ENCODE measurements at regions not wholly inside any gene's neighbourhood (a gene's known extent, or its start where the extent isn't known, plus 50 kb on each side); places are given as distances from the start of the nearest gene placed in this dataset.
"Not testable (repeated sequence)": the region's sequence is repeated elsewhere in the genome, so short reads cannot be mapped to it uniquely, and the experiment has no call there.

DNA sequence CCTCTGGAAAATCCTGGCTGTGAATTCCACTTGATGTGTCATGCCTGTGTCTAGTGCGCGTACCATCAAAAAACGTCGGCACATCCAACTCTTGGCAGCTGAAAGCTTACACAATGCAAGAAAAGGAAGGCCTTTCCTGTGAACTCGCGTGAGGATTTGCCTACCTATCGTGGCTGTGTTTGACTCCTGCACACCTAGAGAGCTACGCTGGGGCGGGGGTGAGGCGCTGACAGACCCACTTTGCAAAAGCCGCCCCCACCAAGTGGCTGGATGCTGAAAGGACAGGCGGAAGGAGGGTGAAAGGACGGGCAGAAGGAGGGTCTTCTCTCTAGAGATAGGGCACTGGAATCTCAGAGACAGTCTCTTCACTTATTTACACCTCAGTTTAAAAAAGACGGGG, 270.1 kb downstream of the EIPR1 start:
- TF ChIP-seq, protein P1, sequence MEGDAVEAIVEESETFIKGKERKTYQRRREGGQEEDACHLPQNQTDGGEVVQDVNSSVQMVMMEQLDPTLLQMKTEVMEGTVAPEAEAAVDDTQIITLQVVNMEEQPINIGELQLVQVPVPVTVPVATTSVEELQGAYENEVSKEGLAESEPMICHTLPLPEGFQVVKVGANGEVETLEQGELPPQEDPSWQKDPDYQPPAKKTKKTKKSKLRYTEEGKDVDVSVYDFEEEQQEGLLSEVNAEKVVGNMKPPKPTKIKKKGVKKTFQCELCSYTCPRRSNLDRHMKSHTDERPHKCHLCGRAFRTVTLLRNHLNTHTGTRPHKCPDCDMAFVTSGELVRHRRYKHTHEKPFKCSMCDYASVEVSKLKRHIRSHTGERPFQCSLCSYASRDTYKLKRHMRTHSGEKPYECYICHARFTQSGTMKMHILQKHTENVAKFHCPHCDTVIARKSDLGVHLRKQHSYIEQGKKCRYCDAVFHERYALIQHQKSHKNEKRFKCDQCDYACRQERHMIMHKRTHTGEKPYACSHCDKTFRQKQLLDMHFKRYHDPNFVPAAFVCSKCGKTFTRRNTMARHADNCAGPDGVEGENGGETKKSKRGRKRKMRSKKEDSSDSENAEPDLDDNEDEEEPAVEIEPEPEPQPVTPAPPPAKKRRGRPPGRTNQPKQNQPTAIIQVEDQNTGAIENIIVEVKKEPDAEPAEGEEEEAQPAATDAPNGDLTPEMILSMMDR (IDR thresholded peaks at IDR 0.05): no peak

DNA sequence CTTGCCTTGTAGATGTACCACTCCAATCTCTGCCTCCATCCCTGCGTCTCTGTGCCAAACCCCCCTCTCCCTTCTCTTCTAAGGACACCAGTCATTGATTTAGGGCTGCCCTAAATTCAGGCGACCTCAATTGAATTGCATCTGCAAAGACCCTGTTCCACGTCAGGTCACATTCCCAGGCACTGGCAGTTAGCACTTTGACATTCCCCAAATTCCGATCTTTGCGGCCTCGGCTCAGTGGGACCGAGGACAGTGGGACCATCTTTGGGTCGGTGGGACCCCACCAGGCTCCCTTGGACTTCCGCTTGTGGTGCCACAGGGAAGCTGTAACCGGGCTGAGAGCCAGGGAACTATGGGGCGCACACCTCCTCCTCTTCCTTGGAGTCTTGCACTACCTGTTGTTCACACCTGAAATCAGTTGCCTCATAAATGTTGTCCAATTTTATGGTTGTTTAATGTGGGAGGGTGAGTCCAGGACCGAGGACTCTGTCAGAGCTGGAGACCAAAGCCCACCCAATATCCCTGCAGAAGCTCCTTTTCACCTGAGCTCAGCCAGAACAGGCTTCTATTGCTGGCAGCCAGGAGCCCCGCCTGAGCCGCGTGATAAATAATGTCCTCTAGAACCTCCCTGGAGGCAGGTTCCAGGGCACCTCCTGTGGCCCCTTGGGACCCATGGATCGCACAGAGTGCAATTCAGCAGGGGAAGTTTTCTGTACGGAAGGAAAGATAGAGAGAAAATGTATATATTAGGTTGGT, 271.6 kb downstream of the EIPR1 start:
- no peak for ATAC-seq
- 73 to 83% (median 75%) methylated on average over 17 of the region's 17 CpGs for WGBS, 3 donors
- TF ChIP-seq, protein P1 (IDR thresholded peaks at IDR 0.05): no peak

More for the DNA sequence above, 270.1 kb downstream of the EIPR1 start:
- peak in 1 of 2 donors; percentile 22 for DNase-seq
- Histone ChIP-seq H3K27ac (no peak overlapping the region), H3K4me1 (no peaks in the 10 kb centered on the region), H3K9me3 (no peaks in the 10 kb centered on the region), H3K27me3 (ENCODE audit: insufficient read depth in 3 of 3, low read length in 2 of 3) (no peaks in the 10 kb centered on the region), H3K36me3 (ENCODE audit: insufficient read depth in 1 of 2, low read depth in 1 of 2) (no peaks in the 10 kb centered on the region), H3K4me3 (no peak overlapping the region)
- intact Hi-C loops (cut with DNase I): no loop called here
- 86 to 91% (median 87%) methylated on average over 14 of the region's 14 CpGs for WGBS, 3 donors
- no peak for ATAC-seq

DNA sequence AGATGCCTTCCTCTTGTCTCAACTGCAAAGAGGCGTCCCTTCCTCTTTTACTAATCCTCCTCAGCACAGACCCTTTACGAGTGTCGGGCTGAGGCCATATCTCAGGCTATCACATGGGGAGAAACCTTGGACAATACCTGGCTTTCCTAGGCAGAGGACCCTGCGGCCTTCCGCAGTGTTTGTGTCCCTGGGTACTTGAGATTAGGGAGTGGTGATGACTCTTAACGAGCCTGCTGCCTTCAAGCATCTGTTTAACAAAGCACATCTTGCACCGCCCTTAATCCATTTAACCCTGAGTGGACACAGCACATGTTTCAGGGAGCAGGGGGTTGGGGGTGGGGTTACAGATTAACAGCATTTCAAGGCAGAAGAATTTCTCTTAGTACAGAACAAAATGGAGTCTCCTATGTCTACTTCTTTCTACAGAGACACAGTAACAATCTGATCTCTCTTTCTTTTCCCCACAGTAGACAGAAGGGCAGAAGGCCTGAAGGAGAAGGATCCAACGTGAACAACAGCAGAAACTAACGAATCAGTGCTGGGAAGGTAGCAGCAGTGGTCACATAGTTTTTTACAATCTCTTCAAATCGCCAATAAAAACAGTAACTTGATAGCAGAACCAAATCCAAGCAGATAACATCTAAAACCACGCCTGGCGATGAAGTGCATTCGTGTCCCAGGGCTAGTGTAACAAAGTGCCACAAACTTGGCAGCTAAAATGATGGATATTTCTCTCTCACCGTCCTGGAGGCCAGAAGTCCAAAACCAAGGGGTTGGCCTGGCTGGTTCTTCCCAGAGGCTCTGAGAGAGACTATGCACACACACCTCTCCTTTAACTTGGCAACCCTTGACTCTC, 272.4 kb downstream of the EIPR1 start:
- H3K27me3 ChIP-seq (ENCODE audit: insufficient read depth in 3 of 3, low read length in 2 of 3); H3K36me3 ChIP-seq (ENCODE audit: insufficient read depth in 1 of 2, low read depth in 1 of 2); ATAC-seq; intact Hi-C loops (cut with DNase I); H3K4me3 ChIP-seq; H3K4me1 ChIP-seq; H3K27ac ChIP-seq; DNase-seq; H3K9me3 ChIP-seq: not testable (repeated sequence)
- 57 to 58% (median 57%) methylated on average over 12 to 13 of the region's 14 CpGs for WGBS, 3 donors

More for the DNA sequence above, 271.6 kb downstream of the EIPR1 start:
- Histone ChIP-seq H3K4me1 (no peaks in the 10 kb centered on the region), H3K27ac (no peak overlapping the region), H3K36me3 (ENCODE audit: insufficient read depth in 1 of 2, low read depth in 1 of 2) (no peaks in the 10 kb centered on the region), H3K27me3 (ENCODE audit: insufficient read depth in 3 of 3, low read length in 2 of 3) (no peaks in the 10 kb centered on the region), H3K9me3 (no peaks in the 10 kb centered on the region), H3K4me3 (no peak overlapping the region)
- intact Hi-C loops (cut with DNase I): no loop called here
- DNase-seq: no peak

DNA sequence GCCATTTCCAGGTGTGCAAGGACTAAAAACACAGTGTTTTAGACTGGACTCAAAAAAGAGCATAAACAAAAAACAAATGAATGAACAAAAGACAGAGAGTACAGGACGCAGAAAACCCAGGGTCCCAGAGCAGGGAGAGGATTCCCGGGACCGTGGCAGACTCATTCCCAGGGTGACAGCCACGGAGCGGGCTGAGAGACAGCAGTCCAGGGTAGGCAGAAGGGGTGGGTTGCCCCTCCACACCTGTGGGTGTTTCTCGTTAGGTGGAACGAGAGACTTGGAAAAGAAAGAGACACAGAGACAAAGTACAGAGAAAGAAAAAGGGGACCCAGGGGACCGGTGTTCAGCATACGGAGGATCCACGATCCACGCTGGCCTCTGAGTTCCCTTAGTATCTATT, 273.4 kb downstream of the EIPR1 start:
- no peak for ATAC-seq
- Histone ChIP-seq H3K4me3 (no peak overlapping the region), H3K4me1 (no peaks in the 10 kb centered on the region), H3K36me3 (ENCODE audit: insufficient read depth in 1 of 2, low read depth in 1 of 2) (no peaks in the 10 kb centered on the region), H3K9me3 (no peaks in the 10 kb centered on the region), H3K27ac (no peak overlapping the region), H3K27me3 (ENCODE audit: insufficient read depth in 3 of 3, low read length in 2 of 3) (no peaks in the 10 kb centered on the region)
- WGBS, 3 donors: 87 to 91% (median 89%) methylated on average over 11 of the region's 11 CpGs
- TF ChIP-seq, protein P1 (IDR thresholded peaks at IDR 0.05): no peak
- DNase-seq: no peak
- intact Hi-C loops (cut with DNase I): no loop called here

DNA sequence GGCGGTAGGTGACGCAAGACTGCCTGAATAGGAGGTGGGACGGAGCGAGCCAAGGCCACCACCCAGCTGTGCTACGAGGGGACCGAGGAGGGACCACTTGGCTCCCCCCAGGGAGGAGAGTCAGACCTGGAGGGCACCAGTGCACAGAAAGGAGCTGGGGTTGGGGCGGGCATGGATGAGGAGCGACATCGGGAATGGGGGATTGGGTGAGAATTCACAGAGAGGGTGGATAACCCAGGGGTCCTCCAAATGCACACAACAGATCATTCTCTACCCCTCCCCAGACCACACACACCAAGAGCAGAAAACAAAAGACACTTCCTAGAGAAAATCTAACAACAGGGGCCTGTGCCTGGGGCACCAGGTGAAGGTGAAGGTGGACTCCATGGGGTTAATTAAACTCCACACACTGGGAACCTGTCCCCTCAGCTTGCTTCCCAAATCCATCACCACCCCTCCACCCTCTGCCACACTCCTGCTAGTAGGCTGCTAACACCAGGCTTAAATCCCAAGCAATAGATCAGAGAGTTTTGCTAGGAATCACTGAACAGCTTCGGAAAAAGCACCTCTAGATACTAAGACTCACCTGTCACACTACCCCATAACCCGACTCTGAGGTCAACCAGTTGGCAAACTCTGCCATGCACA, 274.6 kb downstream of the EIPR1 start:
- intact Hi-C loops (cut with DNase I): no loop called here
- no peak for DNase-seq
- no peak for ATAC-seq
- TF ChIP-seq, protein P1 (IDR thresholded peaks at IDR 0.05): no peak
- H3K27ac ChIP-seq: no peak overlapping the region
- no peaks in the 10 kb centered on the region for H3K27me3 ChIP-seq (ENCODE audit: insufficient read depth in 3 of 3, low read length in 2 of 3)
- no peaks in the 10 kb centered on the region for H3K36me3 ChIP-seq (ENCODE audit: insufficient read depth in 1 of 2, low read depth in 1 of 2)
- WGBS, 3 donors: 76 to 87% (median 81%) methylated on average over 11 of the region's 11 CpGs
- H3K9me3 ChIP-seq: no peaks in the 10 kb centered on the region
- no peak overlapping the region for H3K4me3 ChIP-seq
- H3K4me1 ChIP-seq: no peaks in the 10 kb centered on the region
